ENCODE measurements at regions not wholly inside any gene's neighbourhood (a gene's known extent, or its start where the extent isn't known, plus 50 kb on each side); places are given as distances from the start of the nearest gene placed in this dataset.

DNA sequence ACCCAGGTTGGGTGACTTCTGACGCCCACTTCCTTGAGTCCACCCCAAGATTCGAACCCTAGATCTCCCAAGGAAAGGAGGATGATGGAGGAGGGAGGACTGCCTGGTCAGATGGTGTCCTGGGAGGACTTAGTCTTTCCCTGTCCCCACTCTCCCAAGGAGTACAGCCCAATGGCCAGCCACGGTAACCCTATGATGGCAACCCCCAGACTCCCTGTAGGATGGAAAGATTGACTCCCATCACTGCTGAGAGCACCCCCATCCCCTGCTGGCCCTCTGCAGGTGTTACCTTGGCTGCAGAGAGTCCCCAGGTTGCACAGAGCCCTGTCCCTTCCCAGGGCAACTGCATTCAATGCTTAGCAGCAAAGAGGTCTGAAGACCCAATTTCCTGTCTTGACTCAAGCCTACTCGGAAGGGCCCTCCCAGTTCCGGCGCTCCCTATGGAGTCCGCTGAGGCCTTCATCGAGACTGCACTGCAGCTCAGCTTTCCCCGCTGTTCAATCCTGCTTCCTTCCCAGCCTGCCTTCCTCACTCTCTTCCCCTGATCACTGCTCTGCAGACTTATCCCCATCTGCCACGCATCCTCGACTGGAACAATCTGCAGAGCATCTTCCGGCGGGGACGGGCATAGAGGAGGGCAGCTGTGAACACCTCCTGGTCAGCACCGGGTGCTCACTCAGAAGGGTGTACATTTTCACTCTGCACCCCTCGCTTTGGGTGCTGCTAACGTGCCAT, 50.8 kb upstream of the OCM2 start:
- DNase-seq: no peak

DNA sequence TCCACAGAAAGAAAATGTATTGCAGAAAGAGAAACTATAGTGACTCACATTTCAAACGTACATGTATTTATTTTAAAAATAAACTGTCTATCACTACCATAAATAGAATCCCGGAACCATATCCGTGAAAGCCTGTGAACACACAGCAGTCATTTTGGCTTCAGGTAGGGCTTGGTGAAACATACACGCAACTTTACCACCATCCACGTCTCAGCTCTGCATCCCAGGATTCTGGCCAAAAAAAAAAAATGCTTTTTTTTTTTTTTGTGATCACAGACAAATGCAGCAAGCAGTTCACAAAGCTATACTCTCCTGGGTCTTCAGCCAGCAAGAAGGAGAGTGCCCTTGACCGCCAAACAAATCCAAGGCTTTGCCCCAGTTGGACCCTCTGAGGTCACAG, 56.8 kb upstream of the OCM2 start:
- DNase-seq: no peak

DNA sequence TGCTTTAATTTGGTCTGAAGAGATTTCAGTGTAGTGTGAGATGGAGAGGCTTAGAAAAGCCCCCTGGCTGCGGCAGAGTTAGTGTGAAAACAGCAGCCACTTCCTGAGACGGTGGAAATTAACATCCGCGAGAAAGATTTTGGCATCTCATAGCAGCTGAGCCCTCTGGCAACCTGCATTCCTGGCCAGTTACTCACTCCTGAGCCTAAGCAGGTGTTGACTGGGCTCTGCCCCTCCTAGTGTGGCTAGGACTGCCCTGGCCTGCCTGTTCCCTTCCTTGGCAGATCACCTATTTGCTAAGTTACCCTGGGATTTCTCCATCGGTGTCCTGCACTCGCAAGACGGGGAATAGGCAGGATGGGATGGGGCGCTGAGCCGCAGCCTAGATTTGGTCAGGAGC, 57.6 kb upstream of the LMTK2 start:
- no peak for DNase-seq

DNA sequence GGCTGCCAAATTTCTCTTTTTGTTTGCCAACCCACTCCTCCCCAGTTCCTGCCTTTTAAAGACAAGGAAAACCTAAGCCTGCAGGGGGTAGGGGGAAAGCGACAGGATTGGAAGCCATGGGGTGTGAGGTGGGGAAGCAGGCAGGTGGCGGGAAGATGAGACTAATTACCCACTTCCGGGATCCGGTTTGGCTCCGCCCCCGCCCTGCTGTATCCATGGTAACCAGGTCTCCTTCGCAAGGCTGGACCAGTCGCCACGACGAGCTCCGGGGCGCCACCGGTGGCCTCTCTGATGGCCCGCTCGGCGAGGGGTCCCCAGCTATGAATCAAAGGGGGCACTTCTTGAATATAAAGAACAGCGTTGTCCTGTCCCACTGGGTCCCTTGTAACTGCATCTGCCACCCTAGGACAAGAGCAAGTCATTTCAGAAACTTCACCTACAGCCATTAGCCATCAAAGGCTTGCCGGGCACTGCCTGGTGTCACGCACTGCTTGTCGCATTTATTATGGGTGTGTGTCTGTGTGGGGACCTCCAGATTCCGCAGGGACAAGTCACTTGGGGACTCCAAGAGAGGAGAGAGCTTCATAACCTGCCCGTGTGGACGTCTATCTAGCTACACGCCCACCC, 55.4 kb upstream of the LMTK2 start:
- peak; percentile 40 to 56 for DNase-seq

DNA sequence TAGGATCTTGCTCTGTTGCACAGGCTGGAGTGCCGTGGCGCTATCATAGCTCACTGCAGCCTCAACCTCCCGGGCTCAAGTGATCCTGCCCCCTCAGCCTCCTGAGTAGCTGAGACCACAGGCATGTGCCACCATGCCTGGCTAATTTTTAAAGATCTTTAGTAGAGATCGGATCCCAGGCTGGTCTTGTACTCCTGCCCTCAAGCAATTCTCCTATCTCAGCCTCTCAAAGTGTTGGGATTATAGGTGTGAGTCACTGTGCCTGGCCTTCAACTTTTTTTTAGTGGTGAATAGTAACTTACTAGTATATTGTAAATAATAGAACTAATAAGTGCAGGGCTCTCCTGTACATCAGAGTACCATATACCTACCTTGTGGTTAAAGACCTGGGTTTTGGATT, 52.1 kb upstream of the LMTK2 start:
- no peak for DNase-seq

DNA sequence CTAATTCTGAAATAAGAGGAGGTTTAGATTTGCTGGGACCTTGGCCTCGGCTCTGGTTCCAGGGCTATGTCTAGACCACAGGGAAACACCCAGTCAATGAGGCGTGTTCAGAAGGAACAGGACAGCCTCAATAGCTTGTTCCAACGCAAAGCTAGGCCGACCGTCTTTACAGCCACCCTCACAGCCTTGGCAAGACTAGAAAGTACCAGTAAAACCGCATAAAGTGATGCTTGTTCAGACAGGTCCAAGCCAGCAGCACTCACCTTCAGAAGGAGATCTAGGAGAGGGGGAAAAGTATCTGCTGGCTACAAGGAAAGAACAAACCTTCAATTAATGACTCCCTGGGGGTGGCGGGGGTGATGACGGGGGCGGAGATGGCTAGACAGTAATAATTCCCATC, 50.1 kb upstream of the LMTK2 start:
- no peak for DNase-seq

Data from NCI-H2081 (cell line).